NB4 (cell line): ENCODE measurements at regions not wholly inside any gene's neighbourhood (a gene's known extent, or its start where the extent isn't known, plus 50 kb on each side); places are given as distances from the start of the nearest gene placed in this dataset.
"Not testable (repeated sequence)": the region's sequence is repeated elsewhere in the genome, so short reads cannot be mapped to it uniquely, and the experiment has no call there.

Source experiments
- DNase-seq: peaks from one replicate; pipeline ENCODE4 v3.0.0; 2010; ENCODE audit warnings: low read depth
- H3K4me3 ChIP-seq: one replicate; pipeline ENCODE4 v1.5.1; 2011; ENCODE audit warnings: mild to moderate bottlenecking, low read depth, low read length, moderate library complexity
- CTCF ChIP-seq: IDR thresholded peaks from one replicate; pipeline ENCODE4 v1.5.1; 2012; ENCODE audit warnings: low read depth, low read length
- MAX ChIP-seq: IDR thresholded peaks from 2 replicates; pipeline ENCODE4 v1.6.1; 2011; ENCODE audit warnings: low read depth, low read length
- MYC ChIP-seq: IDR thresholded peaks from 2 replicates; pipeline ENCODE4 v1.6.1; 2011; ENCODE audit warnings: low read depth, low read length
- POLR2A ChIP-seq: IDR thresholded peaks from 2 replicates; pipeline ENCODE4 v1.6.1; 2011; ENCODE audit warnings: mild to moderate bottlenecking; ENCODE audit not compliant: insufficient read length; ENCODE audit errors: extremely low read depth

GRCh38 chr11:23869671-23870070 is 627.2 kb upstream of the LUZP2 start:
- DNase-seq = no peak
- no peak overlapping the region for H3K4me3 ChIP-seq
- TF ChIP-seq POLR2A = no peak
- TF ChIP-seq CTCF = no peak
- TF ChIP-seq MYC = no peak
- TF ChIP-seq MAX = no peak

- no peak for TF ChIP-seq CTCF
- no peak for TF ChIP-seq POLR2A
- TF ChIP-seq MAX = no peak
- no peak for TF ChIP-seq MYC
- DNase-seq = no peak
- H3K4me3 ChIP-seq = no peak overlapping the region
Observed at GRCh38 chr11:23873406-23873805, 623.4 kb upstream of the LUZP2 start.

GRCh38 chr11:23875176-23875850 is 621.5 kb upstream of the LUZP2 start:
- TF ChIP-seq POLR2A = no peak
- no peak for TF ChIP-seq MAX
- TF ChIP-seq MYC = no peak
- TF ChIP-seq CTCF = no peak
- no peak overlapping the region for H3K4me3 ChIP-seq
- DNase-seq = no peak

GRCh38 chr11:23883426-23884048 is 613.3 kb upstream of the LUZP2 start:
- H3K4me3 ChIP-seq, DNase-seq: not testable (repeated sequence)

- DNase-seq = no peak
Observed at GRCh38 chr11:23884341-23884740, 612.5 kb upstream of the LUZP2 start.

More at GRCh38 chr11:23884341-23884740, 612.5 kb upstream of the LUZP2 start:
- no peak overlapping the region for H3K4me3 ChIP-seq
- TF ChIP-seq MAX (no peak), MYC (no peak), POLR2A (no peak), CTCF (no peak)
